ENCODE measurements at regions not wholly inside any gene's neighbourhood (a gene's known extent, or its start where the extent isn't known, plus 50 kb on each side); places are given as distances from the start of the nearest gene placed in this dataset.

GRCh38 chr19:30233375-30233774 lies 138.8 kb upstream of the ZNF536 start:
- no peak for TF ChIP-seq CTCF (IDR thresholded peaks at IDR 0.05)
- TF ChIP-seq POLR2A (IDR thresholded peaks at IDR 0.05): no peak
